Fibroblast of villous mesenchyme (primary cell): ENCODE measurements at regions not wholly inside any gene's neighbourhood (a gene's known extent, or its start where the extent isn't known, plus 50 kb on each side); places are given as distances from the start of the nearest gene placed in this dataset.

ENCODE experiments used
- DNase-seq: peaks from one replicate; pipeline ENCODE4 v3.0.0-alpha.2; 2010; ENCODE audit warnings: low read depth
- H3K4me3 ChIP-seq: 2 replicates; pipeline ENCODE4 v1.5.1; 2011; ENCODE audit warnings: low read depth, mild to moderate bottlenecking, low read length
- CTCF ChIP-seq: IDR thresholded peaks from 2 replicates; pipeline ENCODE4 v1.5.1; 2012; ENCODE audit warnings: low read depth, mild to moderate bottlenecking, low read length; ENCODE audit not compliant: insufficient read depth

GRCh38 chr6:151716526-151716932 is 91.0 kb upstream of the ESR1 start:
- no peak for DNase-seq
- no peak overlapping the region for H3K4me3 ChIP-seq
- no peak for TF ChIP-seq CTCF

GRCh38 chr6:151719070-151719469 is 88.4 kb upstream of the ESR1 start:
- DNase-seq, result no peak
- no peak overlapping the region for H3K4me3 ChIP-seq
- no peak for TF ChIP-seq CTCF

- no peak overlapping the region for H3K4me3 ChIP-seq
- TF ChIP-seq CTCF, result no peak
- no peak for DNase-seq
Observed at GRCh38 chr6:151721146-151721545, 86.3 kb upstream of the ESR1 start.

- no peak overlapping the region for H3K4me3 ChIP-seq
- no peak for DNase-seq
- no peak for TF ChIP-seq CTCF
Observed at GRCh38 chr6:151721671-151722070, 85.8 kb upstream of the ESR1 start.

GRCh38 chr6:151722342-151722741 is 85.1 kb upstream of the ESR1 start:
- no peak for DNase-seq
- TF ChIP-seq CTCF, result no peak
- no peak overlapping the region for H3K4me3 ChIP-seq

GRCh38 chr6:151723152-151723551 is 84.3 kb upstream of the ESR1 start:
- no peak for DNase-seq
- TF ChIP-seq CTCF, result no peak
- no peak overlapping the region for H3K4me3 ChIP-seq

GRCh38 chr6:151729829-151730495 is 77.5 kb upstream of the ESR1 start:
- DNase-seq, result no peak
- H3K4me3 ChIP-seq, result no peak overlapping the region
- TF ChIP-seq CTCF, result no peak
